WTC11 (cell line): ENCODE measurements at regions not wholly inside any gene's neighbourhood (a gene's known extent, or its start where the extent isn't known, plus 50 kb on each side); places are given as distances from the start of the nearest gene placed in this dataset.

ENCODE experiments used
- ATF3 ChIP-seq: sonication (generic); formaldehyde crosslinking; conservative IDR thresholded peaks from 2 replicates; pipeline ENCODE4 v1.8.1; 2022; ENCODE audit warnings: mild to moderate bottlenecking, missing genetic modification reagents
- CBFB ChIP-seq: sonication (generic); formaldehyde crosslinking; IDR thresholded peaks from 2 replicates; pipeline ENCODE4 v1.8.1; 2022; ENCODE audit warnings: mild to moderate bottlenecking, low read depth, missing genetic modification reagents
- CTCF ChIP-seq: fragments of 200-600 bp; IDR thresholded peaks from 2 replicates; pipeline ENCODE4 v1.8.0; 2022; ENCODE audit warnings: antibody characterized with exemption
- ETV6 ChIP-seq: sonication (generic); formaldehyde crosslinking; IDR thresholded peaks from 2 replicates; pipeline ENCODE4 v1.8.1; 2022; ENCODE audit warnings: mild to moderate bottlenecking, missing genetic modification reagents
- IRF1 ChIP-seq: sonication (generic); formaldehyde crosslinking; IDR thresholded peaks from 2 replicates; pipeline ENCODE4 v1.8.0; 2023; ENCODE audit warnings: missing genetic modification reagents
- NFYB ChIP-seq: sonication (generic); formaldehyde crosslinking; conservative IDR thresholded peaks from 2 replicates; pipeline ENCODE4 v1.8.0; 2022; ENCODE audit warnings: low read depth, missing genetic modification reagents
- NR1H2 ChIP-seq: sonication (generic); formaldehyde crosslinking; IDR thresholded peaks from 2 replicates; pipeline ENCODE4 v1.9.0; 2021; ENCODE audit warnings: mild to moderate bottlenecking, moderate library complexity, missing genetic modification reagents
- USF2 ChIP-seq: sonication (generic); formaldehyde crosslinking; IDR thresholded peaks from 2 replicates; pipeline ENCODE4 v1.8.1; 2023; ENCODE audit warnings: mild to moderate bottlenecking, missing genetic modification reagents, moderate library complexity
- ZNF263 ChIP-seq: sonication (generic); formaldehyde crosslinking; IDR thresholded peaks from 2 replicates; pipeline ENCODE4 v1.8.1; 2022; ENCODE audit warnings: low read depth, mild to moderate bottlenecking, moderate library complexity, missing genetic modification reagents
- TF ChIP-seq, protein P1 (sequence below): sonication (generic); formaldehyde crosslinking; IDR thresholded peaks from 2 replicates; pipeline ENCODE4 v1.8.0; 2022; ENCODE audit warnings: mild to moderate bottlenecking, missing genetic modification reagents
- TF ChIP-seq, protein P2 (sequence below): sonication (generic); formaldehyde crosslinking; IDR thresholded peaks from 2 replicates; pipeline ENCODE4 v1.8.1; 2023; ENCODE audit warnings: mild to moderate bottlenecking, moderate library complexity, missing genetic modification reagents

- TF ChIP-seq, protein P1, sequence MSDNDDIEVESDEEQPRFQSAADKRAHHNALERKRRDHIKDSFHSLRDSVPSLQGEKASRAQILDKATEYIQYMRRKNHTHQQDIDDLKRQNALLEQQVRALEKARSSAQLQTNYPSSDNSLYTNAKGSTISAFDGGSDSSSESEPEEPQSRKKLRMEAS (CRISPR knock-in tag) = no peak
- TF ChIP-seq CTCF (no peak), CBFB (no peak), ETV6 (CRISPR knock-in tag) (no peak), NR1H2 (CRISPR knock-in tag) (no peak), IRF1 (no peak), USF2 (CRISPR knock-in tag) (no peak), ZNF263 (CRISPR knock-in tag) (no peak), NFYB (CRISPR knock-in tag) (no peak), ATF3 (no peak)
- TF ChIP-seq, protein P2, sequence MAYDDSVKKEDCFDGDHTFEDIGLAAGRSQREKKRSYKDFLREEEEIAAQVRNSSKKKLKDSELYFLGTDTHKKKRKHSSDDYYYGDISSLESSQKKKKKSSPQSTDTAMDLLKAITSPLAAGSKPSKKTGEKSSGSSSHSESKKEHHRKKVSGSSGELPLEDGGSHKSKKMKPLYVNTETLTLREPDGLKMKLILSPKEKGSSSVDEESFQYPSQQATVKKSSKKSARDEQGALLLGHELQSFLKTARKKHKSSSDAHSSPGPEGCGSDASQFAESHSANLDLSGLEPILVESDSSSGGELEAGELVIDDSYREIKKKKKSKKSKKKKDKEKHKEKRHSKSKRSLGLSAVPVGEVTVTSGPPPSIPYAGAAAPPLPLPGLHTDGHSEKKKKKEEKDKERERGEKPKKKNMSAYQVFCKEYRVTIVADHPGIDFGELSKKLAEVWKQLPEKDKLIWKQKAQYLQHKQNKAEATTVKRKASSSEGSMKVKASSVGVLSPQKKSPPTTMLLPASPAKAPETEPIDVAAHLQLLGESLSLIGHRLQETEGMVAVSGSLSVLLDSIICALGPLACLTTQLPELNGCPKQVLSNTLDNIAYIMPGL (CRISPR knock-in tag) = no peak
Measured at GRCh38 chrX:16300831-16301230, 133.6 kb downstream of the MAGEB17 start.
